ENCODE measurements at regions not wholly inside any gene's neighbourhood (a gene's known extent, or its start where the extent isn't known, plus 50 kb on each side); places are given as distances from the start of the nearest gene placed in this dataset.

- H3K36me3 Mint-ChIP-seq (ENCODE audit: low read depth) = no peaks in the 10 kb centered on the region
- ChIA-PET POLR2A (no interaction called here), CTCF (no interaction called here)
- no peak overlapping the region for H3K4me3 Mint-ChIP-seq
- DNase-seq = no peak
- H3K4me1 Mint-ChIP-seq = no peaks in the 10 kb centered on the region
- no peak overlapping the region for H3K27ac Mint-ChIP-seq
- H3K27me3 Mint-ChIP-seq = no peaks in the 10 kb centered on the region
- H3K9me3 Mint-ChIP-seq = peaks cover 21% of the 10 kb centered on the region
These were observed 313.5 kb upstream of the ESRRG start for GRCh38 chr1:217036757-217037156.

DNA sequence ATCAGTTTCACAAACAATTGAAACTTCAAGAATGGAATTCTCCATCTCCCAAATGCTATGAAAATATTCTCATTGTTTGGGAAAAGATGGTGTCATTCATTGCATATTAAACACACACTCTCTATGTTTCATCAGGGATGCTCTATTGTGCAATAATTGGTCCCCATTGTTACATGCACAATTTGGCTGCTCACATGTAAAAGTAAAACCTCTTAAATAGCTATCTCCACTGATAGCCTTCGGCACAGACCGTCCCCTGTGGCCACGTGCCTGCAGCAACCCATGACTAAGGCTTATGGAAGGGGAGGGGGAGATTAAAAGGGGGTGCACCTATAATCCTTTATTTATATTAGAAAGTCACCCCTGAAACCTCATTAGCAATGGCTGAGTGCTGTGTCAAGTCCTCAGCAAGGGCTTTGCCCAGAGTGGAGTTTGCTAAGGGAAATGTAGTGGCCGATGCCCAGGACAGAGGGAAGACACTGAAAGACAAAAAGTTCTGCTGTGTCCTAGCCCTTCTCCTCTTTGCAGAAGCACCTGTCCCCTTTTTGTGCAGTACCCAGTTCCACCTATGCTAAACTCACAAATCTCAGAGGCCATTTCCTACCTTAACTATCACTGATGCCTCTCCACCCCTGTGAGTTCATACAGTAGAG is 309.6 kb upstream of the ESRRG start:
- ChIA-PET CTCF (no interaction called here), POLR2A (no interaction called here)
- H3K27ac Mint-ChIP-seq = no peak overlapping the region
- peaks cover 5% of the 10 kb centered on the region for H3K9me3 Mint-ChIP-seq
- H3K4me1 Mint-ChIP-seq = no peaks in the 10 kb centered on the region
- DNase-seq = no peak
- H3K36me3 Mint-ChIP-seq (ENCODE audit: low read depth) = no peaks in the 10 kb centered on the region
- no peak overlapping the region for H3K4me3 Mint-ChIP-seq
- H3K27me3 Mint-ChIP-seq = no peaks in the 10 kb centered on the region

- no peak overlapping the region for H3K4me3 Mint-ChIP-seq
- H3K27me3 Mint-ChIP-seq = no peaks in the 10 kb centered on the region
- POLR2A ChIA-PET = no interaction called here
- CTCF ChIA-PET = no interaction called here
- DNase-seq = no peak
- H3K4me1 Mint-ChIP-seq = peaks cover 6% of the 10 kb centered on the region
- no peak overlapping the region for H3K27ac Mint-ChIP-seq
- H3K9me3 Mint-ChIP-seq = no peaks in the 10 kb centered on the region
- H3K36me3 Mint-ChIP-seq (ENCODE audit: low read depth) = no peaks in the 10 kb centered on the region
These were observed 306.3 kb upstream of the ESRRG start for GRCh38 chr1:217029281-217030157.

DNA sequence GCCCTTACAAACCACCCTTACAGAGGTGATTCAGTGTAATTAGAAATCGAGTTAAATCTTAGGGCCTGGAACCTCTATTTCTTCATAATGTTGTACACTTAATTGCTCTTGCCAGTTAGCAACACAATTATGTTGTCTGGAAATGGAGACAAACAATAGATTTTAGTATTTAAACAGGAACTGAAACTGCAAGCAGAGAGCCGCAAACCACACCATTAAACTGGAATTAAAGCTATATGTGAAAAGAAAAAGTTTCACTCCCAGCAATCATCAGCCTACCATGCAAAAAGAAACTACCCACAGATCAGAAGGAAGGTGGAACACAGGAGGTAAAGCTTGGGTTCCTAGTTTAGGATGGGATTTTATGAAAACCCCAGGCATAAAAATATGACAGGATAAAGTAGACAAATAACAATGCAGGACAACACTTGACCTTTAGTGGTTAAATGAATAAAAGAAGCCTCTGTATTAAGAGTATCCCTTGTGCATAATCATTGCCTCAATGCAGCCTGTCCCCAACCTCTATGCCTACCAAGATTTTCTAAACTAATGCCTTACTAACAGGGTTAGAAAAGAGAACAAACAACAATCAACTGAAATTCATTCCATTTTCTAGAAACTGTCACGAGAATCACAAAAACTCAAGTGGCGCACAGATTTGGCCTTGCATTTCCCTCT is 304.3 kb upstream of the ESRRG start:
- Mint-ChIP-seq H3K27ac (no peak overlapping the region), H3K27me3 (no peaks in the 10 kb centered on the region), H3K4me3 (no peak overlapping the region), H3K9me3 (no peaks in the 10 kb centered on the region), H3K4me1 (peaks cover 6% of the 10 kb centered on the region), H3K36me3 (ENCODE audit: low read depth) (no peaks in the 10 kb centered on the region)
- DNase-seq = no peak
- ChIA-PET POLR2A (no interaction called here), CTCF (no interaction called here)

GRCh38 chr1:217026531-217026930 is 303.3 kb upstream of the ESRRG start:
- ChIA-PET CTCF (no interaction called here), POLR2A (no interaction called here)
- no peak for DNase-seq
- Mint-ChIP-seq H3K4me3 (no peak overlapping the region), H3K27me3 (no peaks in the 10 kb centered on the region), H3K9me3 (no peaks in the 10 kb centered on the region), H3K27ac (no peak overlapping the region), H3K36me3 (ENCODE audit: low read depth) (no peaks in the 10 kb centered on the region), H3K4me1 (peaks cover 6% of the 10 kb centered on the region)

GRCh38 chr1:217025381-217025780 is 302.2 kb upstream of the ESRRG start:
- no peaks in the 10 kb centered on the region for H3K27me3 Mint-ChIP-seq
- H3K4me1 Mint-ChIP-seq = peaks cover 6% of the 10 kb centered on the region
- POLR2A ChIA-PET = no interaction called here
- no peaks in the 10 kb centered on the region for H3K36me3 Mint-ChIP-seq (ENCODE audit: low read depth)
- no peaks in the 10 kb centered on the region for H3K9me3 Mint-ChIP-seq
- no peak overlapping the region for H3K4me3 Mint-ChIP-seq
- no peak for DNase-seq
- CTCF ChIA-PET = no interaction called here
- no peak overlapping the region for H3K27ac Mint-ChIP-seq

DNA sequence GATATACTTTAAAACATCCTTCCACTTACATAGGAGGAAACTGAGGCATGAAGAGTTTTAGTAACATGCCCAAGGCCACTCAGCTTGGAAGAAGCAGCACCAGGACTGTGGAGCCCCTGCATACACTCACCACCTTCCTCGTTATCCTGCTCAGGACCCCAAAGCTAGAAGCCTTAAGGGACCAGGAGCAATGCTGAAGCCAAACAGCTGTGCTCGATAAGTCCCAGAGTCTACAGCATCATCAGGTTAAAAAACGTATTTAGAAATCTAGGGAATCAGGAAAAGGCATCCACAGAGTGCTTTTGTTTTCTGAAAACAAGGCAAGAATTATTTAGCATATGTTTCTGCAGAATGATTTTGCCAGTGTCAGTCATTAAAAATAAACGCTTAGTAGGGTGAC is 301.7 kb upstream of the ESRRG start:
- Mint-ChIP-seq H3K9me3 (no peaks in the 10 kb centered on the region), H3K4me1 (peaks cover 6% of the 10 kb centered on the region), H3K27me3 (no peaks in the 10 kb centered on the region), H3K4me3 (no peak overlapping the region), H3K36me3 (ENCODE audit: low read depth) (no peaks in the 10 kb centered on the region), H3K27ac (no peak overlapping the region)
- DNase-seq = no peak
- CTCF ChIA-PET = no interaction called here
- POLR2A ChIA-PET = no interaction called here

- Mint-ChIP-seq H3K27me3 (no peaks in the 10 kb centered on the region), H3K9me3 (no peaks in the 10 kb centered on the region), H3K4me3 (no peak overlapping the region), H3K27ac (no peak overlapping the region), H3K4me1 (no peaks in the 10 kb centered on the region), H3K36me3 (ENCODE audit: low read depth) (no peaks in the 10 kb centered on the region)
- POLR2A ChIA-PET = no interaction called here
- DNase-seq = no peak
- CTCF ChIA-PET = no interaction called here
These were observed 298.7 kb upstream of the ESRRG start for GRCh38 chr1:217021956-217022355.

DNA sequence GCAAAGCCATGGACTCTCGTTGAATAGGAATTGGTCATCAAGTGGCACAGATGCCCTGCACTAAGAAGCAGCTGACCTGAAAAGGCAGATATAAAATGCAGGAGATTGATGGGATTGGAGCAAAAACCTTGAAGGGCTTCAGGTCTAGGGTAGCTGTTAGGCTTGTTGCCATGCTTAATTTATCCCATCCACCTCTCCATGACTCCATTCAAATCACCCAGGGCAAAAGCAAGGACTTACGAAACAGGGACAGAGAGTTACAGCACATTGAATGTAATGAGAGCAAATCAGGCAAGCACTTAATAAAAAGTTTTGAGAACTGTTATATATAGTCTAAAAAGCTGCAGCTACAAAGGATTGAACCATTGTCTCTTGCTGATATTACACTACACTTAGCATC is 298.2 kb upstream of the ESRRG start:
- CTCF ChIA-PET = no interaction called here
- H3K4me1 Mint-ChIP-seq = no peaks in the 10 kb centered on the region
- H3K9me3 Mint-ChIP-seq = no peaks in the 10 kb centered on the region
- H3K4me3 Mint-ChIP-seq = no peak overlapping the region
- H3K27ac Mint-ChIP-seq = no peak overlapping the region
- H3K27me3 Mint-ChIP-seq = no peaks in the 10 kb centered on the region
- no peak for DNase-seq
- no peaks in the 10 kb centered on the region for H3K36me3 Mint-ChIP-seq (ENCODE audit: low read depth)
- POLR2A ChIA-PET = no interaction called here

GRCh38 chr1:217019475-217019874 is 296.2 kb upstream of the ESRRG start:
- no peaks in the 10 kb centered on the region for H3K9me3 Mint-ChIP-seq
- H3K36me3 Mint-ChIP-seq (ENCODE audit: low read depth) = no peaks in the 10 kb centered on the region
- no peaks in the 10 kb centered on the region for H3K4me1 Mint-ChIP-seq
- no peaks in the 10 kb centered on the region for H3K27me3 Mint-ChIP-seq
- no peak overlapping the region for H3K27ac Mint-ChIP-seq
- no peak overlapping the region for H3K4me3 Mint-ChIP-seq
- DNase-seq = no peak
- ChIA-PET CTCF (no interaction called here), POLR2A (no interaction called here)

DNA sequence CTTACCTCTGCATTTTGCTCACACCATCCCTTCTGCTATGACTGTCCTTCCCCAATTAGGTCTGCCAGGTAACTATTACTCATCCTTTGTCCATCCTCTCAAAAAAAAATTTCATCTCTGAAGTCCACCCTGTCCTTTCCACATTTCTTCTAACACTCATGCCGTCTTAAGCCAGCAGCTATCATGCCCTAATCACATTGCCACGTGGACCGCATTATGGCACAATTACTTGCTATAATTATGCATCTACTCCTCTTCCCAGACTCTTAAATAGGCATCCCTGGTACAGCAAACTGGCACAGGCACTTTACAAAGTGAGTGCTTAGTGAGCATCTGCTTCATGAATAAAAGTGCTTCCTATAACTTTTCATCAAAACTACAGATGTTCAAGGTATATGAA is 295.4 kb upstream of the ESRRG start:
- ChIA-PET CTCF (no interaction called here), POLR2A (no interaction called here)
- no peaks in the 10 kb centered on the region for H3K27me3 Mint-ChIP-seq
- H3K9me3 Mint-ChIP-seq = no peaks in the 10 kb centered on the region
- DNase-seq = no peak
- no peaks in the 10 kb centered on the region for H3K4me1 Mint-ChIP-seq
- no peak overlapping the region for H3K4me3 Mint-ChIP-seq
- H3K27ac Mint-ChIP-seq = no peak overlapping the region
- no peaks in the 10 kb centered on the region for H3K36me3 Mint-ChIP-seq (ENCODE audit: low read depth)

DNA sequence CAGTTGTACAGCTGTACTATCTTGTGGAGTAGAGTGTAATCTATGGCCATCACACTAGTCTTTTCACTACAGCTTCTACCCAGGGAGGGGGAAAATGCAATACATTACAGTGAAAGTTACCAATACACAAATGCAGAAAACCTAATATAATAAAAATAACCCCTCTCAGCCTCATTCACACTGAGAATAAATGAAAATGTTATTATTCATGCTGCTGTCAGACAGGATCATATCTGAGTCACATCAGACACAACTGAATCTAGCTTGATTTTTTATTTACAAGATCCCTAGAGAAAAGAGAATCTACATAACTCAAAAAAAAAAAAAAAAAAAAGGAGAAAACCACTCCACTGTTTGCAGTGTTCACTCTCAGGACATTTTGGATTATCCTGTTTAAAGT is 293.9 kb upstream of the ESRRG start:
- Mint-ChIP-seq H3K36me3 (ENCODE audit: low read depth) (no peaks in the 10 kb centered on the region), H3K9me3 (no peaks in the 10 kb centered on the region), H3K27ac (no peak overlapping the region), H3K4me3 (no peak overlapping the region), H3K27me3 (no peaks in the 10 kb centered on the region), H3K4me1 (no peaks in the 10 kb centered on the region)
- ChIA-PET CTCF (no interaction called here), POLR2A (no interaction called here)
- DNase-seq = no peak

DNA sequence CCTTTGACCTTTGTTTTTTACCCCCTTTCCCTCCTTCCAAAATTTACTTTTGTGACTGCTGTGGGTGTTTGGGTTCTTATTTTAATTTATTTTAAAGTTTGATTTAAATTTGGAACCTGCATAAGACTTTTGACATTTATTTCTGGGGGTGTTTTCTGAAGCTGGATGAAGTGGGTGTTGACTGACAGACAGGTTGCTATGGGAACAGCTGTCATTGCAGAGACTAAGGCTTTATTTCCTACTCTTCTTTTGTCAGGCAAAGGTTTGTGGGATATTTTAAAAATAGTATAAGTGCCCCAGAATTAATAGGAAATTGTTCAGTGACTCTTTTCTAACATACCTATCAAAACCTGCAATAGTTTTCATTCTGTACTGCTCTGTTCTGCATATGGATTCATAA is 290.8 kb upstream of the ESRRG start:
- H3K4me1 Mint-ChIP-seq = no peaks in the 10 kb centered on the region
- H3K36me3 Mint-ChIP-seq (ENCODE audit: low read depth) = no peaks in the 10 kb centered on the region
- no peaks in the 10 kb centered on the region for H3K27me3 Mint-ChIP-seq
- H3K9me3 Mint-ChIP-seq = no peaks in the 10 kb centered on the region
- H3K27ac Mint-ChIP-seq = no peak overlapping the region
- ChIA-PET POLR2A (no interaction called here), CTCF (no interaction called here)
- no peak for DNase-seq
- H3K4me3 Mint-ChIP-seq = no peak overlapping the region

DNA sequence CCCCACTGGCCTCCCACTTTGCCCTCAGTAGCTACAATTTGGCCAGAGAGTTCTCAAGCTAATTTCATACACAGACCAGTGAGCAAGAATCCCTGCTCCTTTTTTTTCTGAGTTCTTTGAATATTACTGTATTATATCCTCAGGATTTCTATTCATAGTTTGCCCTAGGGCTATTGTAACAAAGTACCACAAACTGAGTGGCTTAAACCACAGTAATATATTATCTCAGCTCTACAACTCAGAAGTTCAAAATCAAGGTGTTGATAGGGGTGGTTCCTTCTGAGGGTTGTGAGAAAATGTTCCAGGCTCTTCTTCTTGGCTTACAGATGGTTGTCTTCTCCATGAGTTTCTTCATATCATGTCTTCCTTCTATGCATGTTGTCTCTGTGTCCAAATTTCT is 289.4 kb upstream of the ESRRG start:
- Mint-ChIP-seq H3K4me1 (no peaks in the 10 kb centered on the region), H3K4me3 (no peak overlapping the region)
- CTCF ChIA-PET = no interaction called here

More for the DNA sequence above, 289.4 kb upstream of the ESRRG start:
- no peaks in the 10 kb centered on the region for H3K9me3 Mint-ChIP-seq
- no peak overlapping the region for H3K27ac Mint-ChIP-seq
- H3K36me3 Mint-ChIP-seq (ENCODE audit: low read depth) = no peaks in the 10 kb centered on the region
- DNase-seq = no peak
- POLR2A ChIA-PET = no interaction called here
- no peaks in the 10 kb centered on the region for H3K27me3 Mint-ChIP-seq
